OCI-LY1 (cell line): ENCODE measurements at regions not wholly inside any gene's neighbourhood (a gene's known extent, or its start where the extent isn't known, plus 50 kb on each side); places are given as distances from the start of the nearest gene placed in this dataset.

Source experiments
- CTCF ChIP-seq: fragments of 200-600 bp; sonication (generic), shearing (Covaris generic); IDR thresholded peaks from 2 replicates; pipeline ENCODE4 v1.5.1; 2017; ENCODE audit warnings: mild to moderate bottlenecking, antibody characterized with exemption, low read length, moderate library complexity, mixed read lengths
- EZH2 ChIP-seq: fragments of 200-600 bp; sonication (generic), shearing (Covaris generic); IDR thresholded peaks from 2 replicates; pipeline ENCODE4 v1.8.0; 2017; ENCODE audit warnings: borderline replicate concordance, mixed run types, mild to moderate bottlenecking, antibody characterized with exemption, low read length, moderate library complexity, mixed read lengths

- TF ChIP-seq CTCF: no peak
- TF ChIP-seq EZH2: no peak
Observed at GRCh38 chr14:98298481-98299244, 973.3 kb downstream of the BCL11B start.
